Retina (tissue), 1 donor: ENCODE measurements at regions not wholly inside any gene's neighbourhood (a gene's known extent, or its start where the extent isn't known, plus 50 kb on each side); places are given as distances from the start of the nearest gene placed in this dataset.
"Not testable (repeated sequence)": the region's sequence is repeated elsewhere in the genome, so short reads cannot be mapped to it uniquely, and the experiment has no call there.

ENCODE experiments used
- DNase-seq: peaks from one replicate; pipeline ENCODE4 v3.0.0-alpha.2; 2016

GRCh38 chr14:44385296-44385695 lies 121.8 kb downstream of the FSCB start:
- DNase-seq: not testable (repeated sequence)

- DNase-seq: not testable (repeated sequence)
These were observed 122.3 kb downstream of the FSCB start for GRCh38 chr14:44384601-44385293.

GRCh38 chr14:44384093-44384492 lies 123.0 kb downstream of the FSCB start:
- DNase-seq: no peak

DNA sequence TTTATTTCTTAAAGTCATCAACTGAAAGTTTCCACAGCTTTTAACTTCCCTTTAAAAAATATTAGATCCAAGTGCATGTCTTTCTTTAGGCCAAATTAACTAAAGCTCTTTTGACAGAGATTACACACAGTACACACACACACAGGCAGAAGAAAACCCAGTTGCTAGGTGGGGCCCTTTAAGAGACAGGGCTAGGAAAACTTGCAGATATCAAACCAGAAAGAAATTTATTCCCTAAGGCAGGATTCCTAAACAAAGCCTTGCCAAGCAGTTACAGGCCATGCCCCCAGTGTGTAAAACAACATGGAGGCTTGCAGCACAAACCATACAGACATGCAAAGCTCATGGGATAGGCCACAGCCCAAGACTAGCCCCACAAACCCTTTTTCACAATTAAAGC lies 123.4 kb downstream of the FSCB start:
- DNase-seq: no peak

DNA sequence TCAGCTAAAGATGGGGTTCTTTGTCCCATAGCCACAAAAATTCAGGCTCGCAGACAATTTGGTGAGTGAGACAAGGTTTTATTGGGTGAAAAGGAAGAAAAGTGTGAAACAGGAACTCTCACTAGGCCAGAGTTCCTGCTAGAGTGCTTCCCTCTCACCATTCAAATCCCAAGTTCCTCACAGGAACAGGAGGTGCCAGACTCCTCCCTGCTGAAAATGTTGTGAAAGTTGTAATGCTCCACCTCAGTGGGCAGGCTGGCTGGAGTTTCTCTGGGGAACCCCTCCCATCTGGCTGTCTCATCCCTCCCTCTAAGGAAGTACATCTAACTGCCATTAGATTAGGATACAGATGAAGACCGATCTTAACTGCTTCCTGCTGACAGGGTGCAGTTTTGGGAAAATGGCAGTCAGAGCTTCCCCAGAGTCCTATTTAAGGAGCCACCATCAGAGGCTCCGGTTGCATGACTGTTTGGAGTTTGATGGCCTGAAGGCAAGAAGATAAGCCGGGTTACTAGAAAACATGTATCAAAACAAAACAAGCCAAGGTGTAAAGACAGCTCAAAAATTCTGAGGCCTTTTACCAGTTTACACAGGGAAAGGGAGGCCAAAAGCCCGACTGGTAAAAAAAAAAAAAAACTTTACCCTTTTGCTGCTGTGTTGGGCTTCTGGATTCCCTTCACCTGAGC lies 127.6 kb downstream of the FSCB start:
- DNase-seq: no peak

DNA sequence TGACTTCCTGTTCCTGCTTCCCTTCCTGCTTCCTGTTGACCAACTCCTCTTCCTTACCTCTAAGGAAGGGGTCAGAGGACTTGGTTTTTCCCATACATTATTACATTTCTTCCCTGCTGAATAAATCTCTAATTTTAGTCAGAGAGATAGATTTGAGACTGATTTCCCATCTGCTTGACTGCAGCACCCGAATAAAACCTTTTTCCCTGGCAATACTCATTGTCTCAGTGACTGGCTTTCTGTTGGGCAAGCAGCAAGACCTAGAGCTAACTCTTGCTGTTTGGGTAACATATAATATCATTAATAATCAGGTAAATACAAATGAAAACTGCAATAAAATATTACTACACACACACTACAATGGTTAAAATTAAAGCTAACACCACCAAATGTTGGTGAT lies 132.2 kb downstream of the FSCB start:
- DNase-seq: no peak

GRCh38 chr14:44372807-44373489 lies 134.1 kb downstream of the FSCB start:
- no peak for DNase-seq

GRCh38 chr14:44372231-44372630 lies 134.9 kb downstream of the FSCB start:
- DNase-seq: no peak

DNA sequence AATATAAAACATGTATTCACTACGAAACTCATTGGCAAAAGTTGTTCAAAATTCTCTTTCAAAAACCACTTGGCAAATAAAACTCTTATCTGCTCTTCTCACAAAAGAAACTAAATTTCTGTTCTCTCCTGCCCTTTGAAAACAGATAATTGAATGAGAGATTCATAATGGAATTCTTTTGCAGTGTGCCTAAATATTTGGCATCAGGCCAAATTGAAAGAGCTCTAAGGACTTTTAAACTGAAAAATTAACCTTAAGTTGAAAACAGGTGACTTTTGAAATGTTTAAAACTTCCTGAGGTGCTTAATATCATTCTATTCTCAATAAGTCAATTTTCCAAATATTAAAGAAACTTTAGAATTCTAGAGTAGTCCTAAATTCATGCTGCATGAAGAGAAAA lies 136.4 kb downstream of the FSCB start:
- no peak for DNase-seq

DNA sequence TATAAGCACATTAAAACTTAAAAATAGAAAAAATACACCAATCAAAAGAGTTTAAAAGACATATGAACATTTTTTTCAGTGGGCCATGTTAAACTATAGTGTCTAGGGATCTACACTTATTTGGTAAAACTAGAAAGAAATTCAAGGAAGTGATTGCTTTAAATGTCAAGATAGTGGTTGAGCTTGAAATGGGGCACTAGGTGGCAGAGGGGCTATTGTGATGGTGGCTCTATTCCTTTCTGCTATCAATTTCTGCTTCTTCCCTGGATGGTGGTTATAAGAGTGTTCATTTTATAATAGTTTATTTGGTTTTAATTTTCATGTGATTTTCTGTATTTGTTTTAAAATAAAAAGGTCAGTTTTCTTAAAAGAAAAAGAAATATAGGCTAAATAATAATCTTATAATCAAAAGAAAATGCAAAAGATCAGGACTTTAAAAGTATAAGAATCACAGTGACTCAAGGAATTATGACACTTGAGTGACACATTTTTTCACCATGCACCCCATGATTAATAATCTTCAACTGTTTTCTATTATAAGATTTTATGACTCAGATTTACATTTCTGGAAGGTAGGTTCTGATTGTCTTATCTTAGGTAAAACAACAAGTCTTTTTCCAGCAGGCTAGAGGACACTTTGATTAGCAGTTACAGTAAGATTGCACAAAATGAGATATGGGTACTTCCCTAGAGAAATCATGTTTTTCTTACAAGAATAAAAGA lies 137.5 kb downstream of the FSCB start:
- no peak for DNase-seq

- no peak for DNase-seq
These were observed 146.0 kb downstream of the FSCB start for GRCh38 chr14:44361083-44361482.

- no peak for DNase-seq
These were observed 153.3 kb downstream of the FSCB start for GRCh38 chr14:44353805-44354204.

GRCh38 chr14:44352201-44352600 lies 154.9 kb downstream of the FSCB start:
- no peak for DNase-seq

DNA sequence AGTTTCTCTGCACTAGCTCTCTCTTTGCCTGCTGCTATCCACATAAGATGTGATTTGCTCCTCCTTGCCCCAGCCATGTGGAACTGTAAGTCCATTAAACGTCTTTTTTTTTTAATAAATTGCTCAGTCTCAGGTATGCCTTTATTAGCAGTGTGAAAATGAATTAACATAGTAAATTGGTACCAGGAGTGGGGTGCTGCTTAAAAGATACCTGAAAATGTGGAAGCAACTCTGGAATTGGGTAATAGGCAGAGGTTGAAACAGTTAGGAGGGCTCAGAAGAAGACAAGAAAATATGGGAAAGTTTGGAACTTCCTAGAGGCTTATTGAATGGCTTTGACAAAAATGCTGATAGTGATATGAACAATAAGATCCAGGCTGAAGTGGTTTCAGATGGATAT lies 159.8 kb downstream of the FSCB start:
- no peak for DNase-seq

DNA sequence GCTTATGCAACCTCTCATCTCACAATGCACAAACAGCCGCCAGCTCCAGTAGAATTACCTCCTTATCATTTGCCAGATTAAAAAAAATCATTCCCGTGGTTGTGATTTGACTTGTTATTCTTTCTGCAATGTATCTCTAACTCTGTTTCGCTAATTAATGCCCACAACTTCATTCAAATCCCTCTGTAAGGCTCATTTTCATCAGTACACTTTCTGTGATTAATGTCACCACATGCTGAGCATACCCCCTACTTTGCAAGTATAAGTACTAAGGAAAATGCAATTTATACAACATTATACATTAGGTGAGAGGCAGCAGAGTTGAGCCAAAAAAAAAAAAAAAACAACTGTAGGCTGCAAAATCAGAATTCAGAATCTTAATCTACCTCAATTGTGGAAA lies 166.0 kb downstream of the FSCB start:
- no peak for DNase-seq

GRCh38 chr14:44339862-44340261 lies 167.2 kb downstream of the FSCB start:
- DNase-seq: no peak

GRCh38 chr14:44339231-44339630 lies 167.9 kb downstream of the FSCB start:
- DNase-seq: peak; percentile 6

DNA sequence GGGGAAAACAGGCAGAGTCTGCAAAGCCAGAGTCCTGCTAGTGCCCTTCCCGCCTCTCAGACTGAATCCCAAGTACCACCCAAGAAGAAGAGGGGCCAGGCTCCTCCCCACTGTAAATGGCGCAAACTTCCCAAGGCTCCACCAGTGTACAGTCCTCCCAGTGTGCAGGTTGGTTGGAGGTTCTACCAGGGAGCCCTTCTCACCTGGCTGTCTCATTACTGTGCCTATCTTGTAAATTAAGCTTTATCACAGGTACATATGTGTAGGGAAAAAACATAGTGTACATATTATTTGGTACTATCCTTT lies 189.7 kb downstream of the FSCB start:
- DNase-seq: no peak

DNA sequence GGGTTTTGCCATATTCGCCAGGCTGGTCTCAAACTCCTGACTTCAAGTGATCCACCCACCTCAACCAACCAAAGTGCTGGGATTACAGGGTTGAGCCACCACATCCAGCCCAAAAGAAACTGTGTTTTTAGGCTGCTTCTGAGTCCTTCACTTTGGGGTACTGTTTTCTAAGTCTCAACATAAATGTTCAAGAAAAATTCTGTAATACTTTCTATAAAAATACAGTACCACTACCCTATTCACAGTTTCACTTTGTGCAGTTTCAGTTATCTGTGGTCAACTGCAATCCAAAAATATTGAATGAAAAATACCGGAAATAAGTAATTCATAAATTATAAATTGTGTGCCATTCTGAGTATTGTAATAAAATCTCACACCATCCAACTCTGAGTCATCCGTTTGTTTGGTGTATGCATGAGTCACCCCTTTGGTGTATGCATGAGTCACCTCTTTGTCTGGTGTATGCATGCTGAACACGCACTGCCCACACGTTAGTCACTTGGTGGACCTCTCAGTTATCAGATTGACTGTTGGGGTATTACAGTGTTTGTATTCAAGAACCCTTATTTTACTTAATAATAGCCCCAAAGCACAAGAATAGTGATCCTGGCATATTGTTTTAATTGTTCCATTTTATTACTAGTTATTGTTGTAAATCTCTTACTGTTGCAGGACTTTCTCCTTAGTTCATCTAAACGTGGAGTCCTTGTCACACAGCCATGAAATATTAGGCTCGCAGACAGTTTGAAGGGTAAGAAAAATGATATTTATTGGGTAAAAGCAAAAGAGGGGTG lies 190.2 kb downstream of the FSCB start:
- DNase-seq: no peak

DNA sequence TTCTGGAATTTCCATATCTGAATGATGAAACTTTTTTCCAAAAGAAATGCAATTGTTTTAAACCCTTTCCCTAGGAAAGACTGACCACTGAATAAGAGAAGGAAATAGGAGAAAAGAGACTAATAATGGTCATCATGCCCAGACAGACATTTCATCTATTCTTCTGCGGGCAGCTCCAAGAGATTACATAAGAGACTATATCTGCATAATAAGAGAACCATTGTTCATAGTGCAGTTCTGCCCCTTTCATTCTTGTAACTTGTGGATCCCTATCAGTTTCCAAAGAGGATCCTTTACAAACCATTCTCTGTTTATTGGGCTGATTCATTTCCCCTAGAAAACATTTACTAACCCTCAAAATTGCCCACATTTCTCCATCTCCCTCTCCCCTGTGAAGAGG lies 197.8 kb downstream of the FSCB start:
- DNase-seq: no peak

- no peak for DNase-seq
These were observed 206.2 kb downstream of the FSCB start for GRCh38 chr14:44300916-44301315.

GRCh38 chr14:44297437-44297836 lies 209.6 kb downstream of the FSCB start:
- no peak for DNase-seq

DNA sequence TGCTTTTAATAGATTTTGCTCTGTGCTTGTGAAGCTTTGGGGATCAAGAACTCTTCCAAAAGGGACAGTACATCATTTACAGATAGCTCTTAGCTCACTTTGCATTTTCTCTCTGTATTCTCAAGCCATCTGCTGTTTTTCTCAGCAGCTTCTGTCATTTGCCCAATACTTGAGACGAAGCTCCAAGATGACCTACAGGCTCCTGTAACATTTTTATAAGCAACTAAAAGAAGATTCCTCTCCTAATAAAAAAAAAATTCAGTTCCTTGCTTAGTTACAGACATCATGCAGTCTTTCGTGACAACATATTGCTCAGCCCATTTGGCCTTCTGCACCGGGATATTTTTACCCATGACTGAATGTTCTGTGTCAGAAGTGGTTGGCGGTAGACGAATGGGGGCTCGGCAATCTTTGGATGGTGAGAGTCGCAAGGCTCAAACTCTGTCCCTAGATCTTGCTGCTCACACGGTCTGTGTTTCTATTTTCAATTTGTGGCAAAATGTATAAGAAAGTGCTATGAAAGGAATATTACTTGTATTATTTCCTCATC lies 215.6 kb downstream of the FSCB start:
- DNase-seq: no peak
